ENCODE measurements at regions not wholly inside any gene's neighbourhood (a gene's known extent, or its start where the extent isn't known, plus 50 kb on each side); places are given as distances from the start of the nearest gene placed in this dataset.

GRCh38 chr4:183563874-183564273 is 59.0 kb downstream of the ING2 start:
- peak; percentile 32 to 42 for DNase-seq

DNA sequence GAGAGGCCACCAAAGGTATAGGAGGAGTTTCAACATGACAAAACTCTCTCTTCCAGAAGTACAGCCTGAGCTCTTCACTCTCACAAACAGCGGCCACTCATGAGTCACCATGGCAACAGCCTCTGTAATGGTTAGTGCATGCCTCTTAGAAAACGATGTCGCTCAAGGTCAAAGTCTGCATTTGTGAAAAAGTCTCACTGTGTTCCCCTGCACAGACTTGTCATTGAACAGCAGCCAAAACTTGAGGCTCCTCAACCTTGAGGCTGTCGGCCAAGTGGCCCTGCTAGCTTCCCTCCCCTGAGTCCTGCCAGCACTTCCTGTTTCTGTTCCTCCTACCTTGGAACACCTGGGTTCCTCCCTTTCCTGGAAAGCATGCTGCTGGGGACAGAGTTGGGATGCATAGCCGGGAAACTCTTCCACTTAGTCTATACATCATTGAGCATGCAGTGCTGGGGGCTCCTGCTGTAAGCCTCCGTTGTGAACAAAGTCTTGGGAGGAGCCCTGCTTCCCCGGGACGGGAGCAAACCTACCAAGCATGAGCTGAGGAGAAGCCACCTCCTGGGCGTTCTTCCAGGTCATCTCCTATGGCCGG is 66.6 kb downstream of the ING2 start:
- DNase-seq, result no peak

DNA sequence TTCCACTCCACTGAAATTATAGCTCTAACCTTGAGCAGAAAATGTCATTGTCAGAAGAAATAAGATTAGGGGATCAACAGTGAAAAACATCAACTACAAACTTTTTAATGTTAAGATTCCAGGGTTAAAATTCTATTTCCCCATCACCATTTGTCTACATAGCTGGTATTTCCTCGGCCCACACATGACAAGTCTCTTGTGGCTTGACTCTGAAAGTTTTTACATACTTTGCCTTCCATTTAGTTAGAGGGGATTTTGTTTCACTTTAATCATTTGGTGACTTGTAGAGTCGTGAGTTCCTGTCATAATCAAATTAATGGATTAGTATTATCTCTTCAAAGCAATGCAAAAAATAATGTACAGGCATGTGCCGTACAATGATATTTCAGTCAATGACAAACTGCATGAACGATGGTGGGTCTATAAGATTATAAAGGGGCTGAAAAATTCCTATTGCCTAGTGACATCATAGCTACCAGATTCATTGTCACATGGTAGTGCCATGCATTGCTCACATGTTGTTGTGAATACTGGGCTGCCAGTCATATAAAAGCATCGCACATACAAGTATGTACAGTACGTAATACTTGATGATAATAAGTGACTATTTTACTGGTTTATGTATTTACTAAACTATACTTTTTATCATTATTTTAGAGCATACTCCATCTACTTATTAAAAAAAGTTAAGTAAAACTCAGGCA is 72.0 kb downstream of the ING2 start:
- no peak for DNase-seq

DNA sequence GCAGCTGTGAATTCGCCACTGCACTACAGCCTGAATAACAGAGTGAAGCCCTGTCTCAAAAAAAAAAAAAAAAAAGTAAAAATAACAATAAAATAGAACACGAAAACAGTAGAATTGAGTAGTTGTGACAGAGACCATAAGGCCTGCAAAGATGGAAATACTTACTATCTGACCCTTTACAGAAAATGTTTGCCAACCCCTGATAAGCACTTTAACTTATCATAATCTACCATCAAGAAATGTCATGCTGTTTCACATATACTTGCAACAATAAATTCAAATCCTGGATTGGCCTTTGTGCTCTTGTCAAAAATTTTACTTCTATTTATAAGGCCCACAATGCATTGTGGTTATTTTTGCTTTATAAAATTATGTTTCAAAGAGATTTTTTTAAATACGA is 75.5 kb downstream of the ING2 start:
- no peak for DNase-seq

- no peak for DNase-seq
These were observed 76.0 kb downstream of the ING2 start for GRCh38 chr4:183580849-183581248.

- no peak for DNase-seq
These were observed 72.2 kb downstream of the RWDD4 start for GRCh38 chr4:183586824-183587223.

- DNase-seq, result no peak
These were observed 70.8 kb downstream of the RWDD4 start for GRCh38 chr4:183588169-183588675.

DNA sequence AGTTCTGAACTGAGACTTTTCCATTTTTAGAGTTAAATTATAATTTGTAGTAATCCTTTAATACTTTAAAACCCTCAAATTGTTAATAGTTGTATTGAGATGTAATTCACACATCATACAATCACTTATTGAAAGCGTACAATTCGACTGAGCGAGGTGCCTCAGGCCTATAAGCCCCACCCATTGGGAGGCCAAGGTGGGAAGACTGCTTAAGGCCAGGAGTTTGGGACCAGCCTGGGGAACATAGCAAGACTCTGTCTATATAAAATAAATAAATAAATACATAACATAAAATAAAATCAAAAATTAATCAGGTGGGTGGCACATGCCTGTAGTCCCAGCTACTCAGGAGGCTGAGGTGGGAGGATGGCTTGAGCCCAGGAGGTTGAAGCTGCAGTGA is 70.3 kb downstream of the RWDD4 start:
- no peak for DNase-seq

DNA sequence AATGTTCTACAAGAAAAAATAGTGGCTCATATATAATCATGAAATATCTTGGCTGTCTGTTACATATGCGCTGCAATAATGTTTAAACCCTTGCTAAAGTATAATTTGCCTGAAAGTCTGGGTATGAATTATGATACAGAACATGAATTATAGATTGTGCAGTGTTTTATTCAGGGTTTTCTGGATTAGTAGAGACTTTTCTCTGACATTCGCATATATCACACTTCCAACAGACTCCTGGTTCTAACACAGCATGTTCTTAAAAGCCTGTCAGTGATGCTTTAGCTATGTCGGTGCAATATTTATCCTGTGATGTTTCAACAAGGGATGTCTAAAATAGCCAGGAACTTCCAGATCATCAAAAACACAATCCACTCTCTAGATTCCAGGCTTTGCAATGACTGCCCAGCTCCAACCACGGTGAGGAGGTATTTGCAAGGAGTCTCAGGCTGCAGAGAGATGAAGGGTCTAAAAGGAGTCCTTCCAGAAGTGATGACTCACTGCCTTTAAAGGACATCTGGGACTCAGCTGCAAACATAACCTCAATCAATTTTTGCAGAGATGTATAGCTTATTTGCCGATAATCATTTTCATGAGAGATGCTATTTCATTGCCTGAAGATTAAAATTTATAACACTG is 69.4 kb downstream of the RWDD4 start:
- DNase-seq, result no peak

Measured in inflammatory macrophage treated with lipopolysaccharide for 1 hour (primary cell).